HL-60 (cell line): ENCODE measurements at regions not wholly inside any gene's neighbourhood (a gene's known extent, or its start where the extent isn't known, plus 50 kb on each side); places are given as distances from the start of the nearest gene placed in this dataset.

Source experiments
- GABPA ChIP-seq: IDR thresholded peaks from 2 replicates; pipeline ENCODE4 v1.6.1; 2012; ENCODE audit warnings: low read depth
- POLR2AphosphoS5 ChIP-seq: IDR thresholded peaks from 2 replicates; pipeline ENCODE4 v1.6.1; 2012; ENCODE audit warnings: low read depth
- SPI1 ChIP-seq: IDR thresholded peaks from 2 replicates; pipeline ENCODE4 v1.6.1; 2012; ENCODE audit warnings: low read depth, mild to moderate bottlenecking, borderline replicate concordance
- TF ChIP-seq, protein P1 (sequence below): IDR thresholded peaks from one replicate; pipeline ENCODE4 v1.5.1; 2011; ENCODE audit warnings: low read length, control low read depth, inconsistent platforms; ENCODE audit not compliant: insufficient read depth
- TF ChIP-seq, protein P2 (sequence below): IDR thresholded peaks from 2 replicates; pipeline ENCODE4 v1.6.1; 2012; ENCODE audit warnings: low read depth; ENCODE audit not compliant: insufficient replicate concordance

DNA sequence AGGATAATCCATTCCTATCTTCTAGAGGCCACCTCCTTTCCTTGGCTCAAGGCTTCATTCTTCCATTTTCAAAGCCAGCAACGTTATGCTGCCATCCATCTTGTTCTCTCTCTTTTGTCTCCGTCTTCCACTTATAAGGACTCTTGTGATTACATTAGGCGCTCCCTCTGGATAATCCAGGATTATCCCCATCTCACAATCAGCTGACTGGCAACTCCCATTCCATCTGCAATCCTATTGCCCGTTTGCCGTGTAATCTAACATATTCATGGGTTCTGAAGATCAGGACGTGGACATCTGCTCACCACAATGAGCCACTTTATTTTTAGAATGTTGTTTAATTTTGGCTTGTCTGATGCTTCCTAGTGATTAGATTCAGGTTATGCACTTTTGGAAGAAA lies 89.3 kb downstream of the EBNA1BP2 start:
- TF ChIP-seq, protein P1, sequence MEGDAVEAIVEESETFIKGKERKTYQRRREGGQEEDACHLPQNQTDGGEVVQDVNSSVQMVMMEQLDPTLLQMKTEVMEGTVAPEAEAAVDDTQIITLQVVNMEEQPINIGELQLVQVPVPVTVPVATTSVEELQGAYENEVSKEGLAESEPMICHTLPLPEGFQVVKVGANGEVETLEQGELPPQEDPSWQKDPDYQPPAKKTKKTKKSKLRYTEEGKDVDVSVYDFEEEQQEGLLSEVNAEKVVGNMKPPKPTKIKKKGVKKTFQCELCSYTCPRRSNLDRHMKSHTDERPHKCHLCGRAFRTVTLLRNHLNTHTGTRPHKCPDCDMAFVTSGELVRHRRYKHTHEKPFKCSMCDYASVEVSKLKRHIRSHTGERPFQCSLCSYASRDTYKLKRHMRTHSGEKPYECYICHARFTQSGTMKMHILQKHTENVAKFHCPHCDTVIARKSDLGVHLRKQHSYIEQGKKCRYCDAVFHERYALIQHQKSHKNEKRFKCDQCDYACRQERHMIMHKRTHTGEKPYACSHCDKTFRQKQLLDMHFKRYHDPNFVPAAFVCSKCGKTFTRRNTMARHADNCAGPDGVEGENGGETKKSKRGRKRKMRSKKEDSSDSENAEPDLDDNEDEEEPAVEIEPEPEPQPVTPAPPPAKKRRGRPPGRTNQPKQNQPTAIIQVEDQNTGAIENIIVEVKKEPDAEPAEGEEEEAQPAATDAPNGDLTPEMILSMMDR = no peak
- TF ChIP-seq, protein P2, sequence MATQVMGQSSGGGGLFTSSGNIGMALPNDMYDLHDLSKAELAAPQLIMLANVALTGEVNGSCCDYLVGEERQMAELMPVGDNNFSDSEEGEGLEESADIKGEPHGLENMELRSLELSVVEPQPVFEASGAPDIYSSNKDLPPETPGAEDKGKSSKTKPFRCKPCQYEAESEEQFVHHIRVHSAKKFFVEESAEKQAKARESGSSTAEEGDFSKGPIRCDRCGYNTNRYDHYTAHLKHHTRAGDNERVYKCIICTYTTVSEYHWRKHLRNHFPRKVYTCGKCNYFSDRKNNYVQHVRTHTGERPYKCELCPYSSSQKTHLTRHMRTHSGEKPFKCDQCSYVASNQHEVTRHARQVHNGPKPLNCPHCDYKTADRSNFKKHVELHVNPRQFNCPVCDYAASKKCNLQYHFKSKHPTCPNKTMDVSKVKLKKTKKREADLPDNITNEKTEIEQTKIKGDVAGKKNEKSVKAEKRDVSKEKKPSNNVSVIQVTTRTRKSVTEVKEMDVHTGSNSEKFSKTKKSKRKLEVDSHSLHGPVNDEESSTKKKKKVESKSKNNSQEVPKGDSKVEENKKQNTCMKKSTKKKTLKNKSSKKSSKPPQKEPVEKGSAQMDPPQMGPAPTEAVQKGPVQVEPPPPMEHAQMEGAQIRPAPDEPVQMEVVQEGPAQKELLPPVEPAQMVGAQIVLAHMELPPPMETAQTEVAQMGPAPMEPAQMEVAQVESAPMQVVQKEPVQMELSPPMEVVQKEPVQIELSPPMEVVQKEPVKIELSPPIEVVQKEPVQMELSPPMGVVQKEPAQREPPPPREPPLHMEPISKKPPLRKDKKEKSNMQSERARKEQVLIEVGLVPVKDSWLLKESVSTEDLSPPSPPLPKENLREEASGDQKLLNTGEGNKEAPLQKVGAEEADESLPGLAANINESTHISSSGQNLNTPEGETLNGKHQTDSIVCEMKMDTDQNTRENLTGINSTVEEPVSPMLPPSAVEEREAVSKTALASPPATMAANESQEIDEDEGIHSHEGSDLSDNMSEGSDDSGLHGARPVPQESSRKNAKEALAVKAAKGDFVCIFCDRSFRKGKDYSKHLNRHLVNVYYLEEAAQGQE = no peak
- no peak for TF ChIP-seq POLR2AphosphoS5
- TF ChIP-seq SPI1 = no peak
- TF ChIP-seq GABPA = no peak
